RWPE2 (cell line): ENCODE measurements at regions not wholly inside any gene's neighbourhood (a gene's known extent, or its start where the extent isn't known, plus 50 kb on each side); places are given as distances from the start of the nearest gene placed in this dataset.

Experiments
- ATAC-seq: fragments of 200-7000 bp; cut with Tn5 transposase; 3 replicates; pipeline ENCODE4 v1.9.1; 2021; ENCODE audit warnings: low read depth
- DNase-seq: peaks from one replicate; pipeline ENCODE4 v3.0.0-alpha.2; 2020; ENCODE audit warnings: low spot score
- H3K27ac ChIP-seq: fragments of 450-650 bp; 2 replicates; pipeline ENCODE4 v1.5.1; 2017; ENCODE audit warnings: mild to moderate bottlenecking; ENCODE audit not compliant: poor library complexity, severe bottlenecking
- H3K27me3 ChIP-seq: fragments of 250-450 bp; sonication (Bioruptor Pico); 2 replicates; pipeline ENCODE4 v1.5.1; 2021; ENCODE audit warnings: mild to moderate bottlenecking, moderate library complexity; ENCODE audit not compliant: insufficient read depth, poor library complexity, severe bottlenecking
- H3K36me3 ChIP-seq: fragments of 250-450 bp; sonication (Bioruptor Pico); 2 replicates; pipeline ENCODE4 v1.5.1; 2020; ENCODE audit warnings: low read depth, mild to moderate bottlenecking, moderate library complexity
- H3K4me1 ChIP-seq: fragments of 250-450 bp; sonication (Bioruptor Pico); 2 replicates; pipeline ENCODE4 v1.5.1; 2021; ENCODE audit warnings: mild to moderate bottlenecking, moderate library complexity; ENCODE audit not compliant: insufficient read depth, poor library complexity, severe bottlenecking
- H3K4me3 ChIP-seq: fragments of 250-450 bp; sonication (Bioruptor Pico); 2 replicates; pipeline ENCODE4 v1.5.1; 2021; ENCODE audit warnings: mild to moderate bottlenecking, moderate library complexity; ENCODE audit not compliant: severe bottlenecking
- H3K9me3 ChIP-seq: fragments of 250-450 bp; sonication (Bioruptor Pico); 2 replicates; pipeline ENCODE4 v1.5.1; 2021; ENCODE audit warnings: mild to moderate bottlenecking, moderate library complexity; ENCODE audit not compliant: severe bottlenecking
- TF ChIP-seq, protein P1 (sequence below): fragments of 450-650 bp; IDR thresholded peaks from one replicate; pipeline ENCODE4 v1.5.1; 2017; ENCODE audit warnings: mild to moderate bottlenecking, moderate library complexity; ENCODE audit not compliant: poor library complexity, severe bottlenecking

DNA sequence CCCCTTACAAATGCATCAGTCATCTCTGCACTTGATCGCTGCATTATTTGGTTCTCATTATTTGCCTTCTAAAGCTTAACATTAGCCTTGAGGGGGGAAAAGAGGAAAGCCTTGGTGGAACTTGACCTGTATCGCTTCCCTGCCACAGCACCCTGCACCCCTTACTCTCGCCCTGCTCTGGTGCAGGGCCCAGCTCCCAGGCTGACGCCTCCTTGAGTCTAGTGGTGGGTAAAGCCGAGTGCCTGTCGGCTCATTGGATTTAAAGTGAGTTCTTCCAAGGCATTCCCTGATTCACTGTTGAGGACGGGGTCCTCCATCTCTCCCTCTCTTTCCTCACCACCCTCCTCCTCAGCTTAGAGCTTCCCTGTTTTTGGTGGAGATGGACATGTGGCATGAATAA is 145.0 kb upstream of the GYPC start:
- H3K36me3 ChIP-seq, result no peaks in the 10 kb centered on the region
- H3K9me3 ChIP-seq, result no peaks in the 10 kb centered on the region
- no peak overlapping the region for H3K27ac ChIP-seq
- no peaks in the 10 kb centered on the region for H3K4me1 ChIP-seq
- TF ChIP-seq, protein P1, sequence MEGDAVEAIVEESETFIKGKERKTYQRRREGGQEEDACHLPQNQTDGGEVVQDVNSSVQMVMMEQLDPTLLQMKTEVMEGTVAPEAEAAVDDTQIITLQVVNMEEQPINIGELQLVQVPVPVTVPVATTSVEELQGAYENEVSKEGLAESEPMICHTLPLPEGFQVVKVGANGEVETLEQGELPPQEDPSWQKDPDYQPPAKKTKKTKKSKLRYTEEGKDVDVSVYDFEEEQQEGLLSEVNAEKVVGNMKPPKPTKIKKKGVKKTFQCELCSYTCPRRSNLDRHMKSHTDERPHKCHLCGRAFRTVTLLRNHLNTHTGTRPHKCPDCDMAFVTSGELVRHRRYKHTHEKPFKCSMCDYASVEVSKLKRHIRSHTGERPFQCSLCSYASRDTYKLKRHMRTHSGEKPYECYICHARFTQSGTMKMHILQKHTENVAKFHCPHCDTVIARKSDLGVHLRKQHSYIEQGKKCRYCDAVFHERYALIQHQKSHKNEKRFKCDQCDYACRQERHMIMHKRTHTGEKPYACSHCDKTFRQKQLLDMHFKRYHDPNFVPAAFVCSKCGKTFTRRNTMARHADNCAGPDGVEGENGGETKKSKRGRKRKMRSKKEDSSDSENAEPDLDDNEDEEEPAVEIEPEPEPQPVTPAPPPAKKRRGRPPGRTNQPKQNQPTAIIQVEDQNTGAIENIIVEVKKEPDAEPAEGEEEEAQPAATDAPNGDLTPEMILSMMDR, result no peak
- no peaks in the 10 kb centered on the region for H3K27me3 ChIP-seq
- H3K4me3 ChIP-seq, result no peak overlapping the region
- ATAC-seq, result no peak
- no peak for DNase-seq

GRCh38 chr2:126512026-126512425 is 143.9 kb upstream of the GYPC start:
- H3K4me3 ChIP-seq, result no peak overlapping the region
- H3K4me1 ChIP-seq, result no peaks in the 10 kb centered on the region
- H3K36me3 ChIP-seq, result no peaks in the 10 kb centered on the region
- H3K27me3 ChIP-seq, result no peaks in the 10 kb centered on the region
- ATAC-seq (no peak), DNase-seq (no peak)
- no peak overlapping the region for H3K27ac ChIP-seq
- TF ChIP-seq, protein P1, result no peak
- H3K9me3 ChIP-seq, result no peaks in the 10 kb centered on the region

DNA sequence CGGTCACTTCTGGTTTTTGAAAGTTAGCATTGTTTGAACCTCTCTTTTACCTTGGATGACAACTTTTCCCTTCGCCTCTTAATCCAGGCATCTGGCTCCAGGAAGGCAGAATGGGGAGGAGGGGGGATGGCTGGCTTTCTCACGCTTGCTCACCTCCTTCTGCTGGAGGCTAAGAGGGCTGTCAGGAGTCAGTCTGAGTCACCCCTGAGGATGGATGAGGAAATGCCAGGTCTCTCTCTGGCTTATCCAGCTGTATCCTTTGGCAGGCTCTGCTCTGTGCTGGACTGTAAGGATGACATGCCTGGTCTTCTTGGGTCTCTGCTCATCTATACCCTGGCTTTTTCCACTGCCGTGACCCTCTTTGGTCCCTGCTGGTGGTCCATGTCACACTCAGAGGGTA is 142.9 kb upstream of the GYPC start:
- H3K4me3 ChIP-seq, result no peak overlapping the region
- no peaks in the 10 kb centered on the region for H3K9me3 ChIP-seq
- no peak overlapping the region for H3K27ac ChIP-seq
- H3K36me3 ChIP-seq, result no peaks in the 10 kb centered on the region
- H3K27me3 ChIP-seq, result no peaks in the 10 kb centered on the region
- H3K4me1 ChIP-seq, result no peaks in the 10 kb centered on the region
- TF ChIP-seq, protein P1, result no peak
- peak; percentile 89 for ATAC-seq
- DNase-seq, result no peak

GRCh38 chr2:126515471-126515870 is 140.5 kb upstream of the GYPC start:
- no peaks in the 10 kb centered on the region for H3K9me3 ChIP-seq
- no peaks in the 10 kb centered on the region for H3K36me3 ChIP-seq
- ATAC-seq (no peak), DNase-seq (no peak)
- H3K4me1 ChIP-seq, result no peaks in the 10 kb centered on the region
- TF ChIP-seq, protein P1, result no peak
- no peak overlapping the region for H3K4me3 ChIP-seq
- H3K27me3 ChIP-seq, result no peaks in the 10 kb centered on the region
- no peak overlapping the region for H3K27ac ChIP-seq

GRCh38 chr2:126518196-126518595 is 137.8 kb upstream of the GYPC start:
- H3K27me3 ChIP-seq, result no peaks in the 10 kb centered on the region
- no peak overlapping the region for H3K27ac ChIP-seq
- no peaks in the 10 kb centered on the region for H3K36me3 ChIP-seq
- ATAC-seq (no peak), DNase-seq (no peak)
- TF ChIP-seq, protein P1, result no peak
- H3K4me1 ChIP-seq, result no peaks in the 10 kb centered on the region
- no peaks in the 10 kb centered on the region for H3K9me3 ChIP-seq
- H3K4me3 ChIP-seq, result no peak overlapping the region
